NT2/D1 (cell line): ENCODE measurements at regions not wholly inside any gene's neighbourhood (a gene's known extent, or its start where the extent isn't known, plus 50 kb on each side); places are given as distances from the start of the nearest gene placed in this dataset.
"Not testable (repeated sequence)": the region's sequence is repeated elsewhere in the genome, so short reads cannot be mapped to it uniquely, and the experiment has no call there.

Experiments
- DNase-seq: peaks from one replicate; pipeline ENCODE4 v3.0.0-alpha.2; 2011; ENCODE audit warnings: low read depth, low spot score
- H3K27me3 ChIP-seq: 2 replicates; pipeline ENCODE4 v1.6.0; 2011; ENCODE audit warnings: mild to moderate bottlenecking; ENCODE audit not compliant: insufficient read length, insufficient read depth
- H3K36me3 ChIP-seq: 2 replicates; pipeline ENCODE4 v1.6.1; 2011; ENCODE audit warnings: mild to moderate bottlenecking, low read length, mixed read lengths; ENCODE audit not compliant: insufficient read depth, insufficient read length
- H3K4me1 ChIP-seq: 2 replicates; pipeline ENCODE4 v1.5.1; 2011; ENCODE audit not compliant: insufficient read depth, insufficient read length
- H3K4me3 ChIP-seq: 2 replicates; pipeline ENCODE4 v1.5.1; 2011; ENCODE audit warnings: low read depth; ENCODE audit not compliant: insufficient read length
- H3K9ac ChIP-seq: 2 replicates; pipeline ENCODE4 v1.6.0; 2011; ENCODE audit warnings: low read depth; ENCODE audit not compliant: insufficient read length
- H3K9me3 ChIP-seq: 2 replicates; pipeline ENCODE4 v1.5.1; 2011; ENCODE audit warnings: mild to moderate bottlenecking, low read length; ENCODE audit not compliant: insufficient read depth
- SUZ12 ChIP-seq: IDR thresholded peaks from 2 replicates; pipeline ENCODE4 v1.6.1; 2011; ENCODE audit not compliant: insufficient read length, insufficient read depth; ENCODE audit errors: extremely low read depth
- YY1 ChIP-seq: IDR thresholded peaks from 2 replicates; pipeline ENCODE4 v1.6.1; 2011; ENCODE audit not compliant: insufficient read length, insufficient read depth
- ZNF274 ChIP-seq: IDR thresholded peaks from 2 replicates; pipeline ENCODE4 v1.6.1; 2011; ENCODE audit warnings: mild to moderate bottlenecking, low read depth, low read length

GRCh38 chr3:162629372-162629771, 1132.8 kb downstream of the OTOL1 start:
- DNase-seq = no peak
- Histone ChIP-seq H3K4me1 (no peaks in the 10 kb centered on the region), H3K9ac (no peak overlapping the region), H3K27me3 (no peaks in the 10 kb centered on the region), H3K36me3 (no peaks in the 10 kb centered on the region), H3K9me3 (no peaks in the 10 kb centered on the region), H3K4me3 (no peak overlapping the region)
- TF ChIP-seq ZNF274 (no peak), SUZ12 (no peak), YY1 (no peak)

DNA sequence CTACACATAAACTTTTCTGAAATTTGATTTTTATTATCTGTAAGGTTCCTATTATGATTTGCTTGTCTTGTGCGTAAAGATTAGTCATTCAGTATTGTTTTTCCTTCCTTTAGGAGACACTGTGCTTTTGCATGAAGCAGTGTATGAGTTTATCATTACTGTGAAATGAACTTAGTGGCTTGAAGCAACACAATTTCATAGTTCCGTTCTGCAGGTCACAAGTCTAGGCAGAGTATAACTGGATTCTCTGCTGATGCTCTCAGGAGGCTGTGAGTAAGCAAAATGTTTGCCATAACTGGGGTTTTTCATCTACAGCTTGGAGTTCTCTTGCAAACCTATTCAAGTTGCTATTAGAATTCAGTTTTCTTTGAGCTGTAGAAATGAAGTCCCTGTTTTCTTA, 1136.1 kb downstream of the OTOL1 start:
- H3K4me1 ChIP-seq = no peaks in the 10 kb centered on the region
- no peak for TF ChIP-seq SUZ12
- no peaks in the 10 kb centered on the region; the same call in 1 of the 2 replicates for H3K9me3 ChIP-seq
- H3K36me3 ChIP-seq = no peaks in the 10 kb centered on the region
- no peak overlapping the region for H3K4me3 ChIP-seq
- H3K9ac ChIP-seq = no peak overlapping the region
- DNase-seq = no peak
- H3K27me3 ChIP-seq = no peaks in the 10 kb centered on the region

- not testable (repeated sequence) for DNase-seq, H3K4me1 ChIP-seq, H3K36me3 ChIP-seq, H3K27me3 ChIP-seq, H3K4me3 ChIP-seq, H3K9ac ChIP-seq
- H3K9me3 ChIP-seq = peaks cover 14% of the 10 kb centered on the region; the same call in 1 of the 2 replicates
Measured at GRCh38 chr3:162640208-162640607, 1143.6 kb downstream of the OTOL1 start.

- H3K9me3 ChIP-seq = peaks cover 14% of the 10 kb centered on the region; the same call in 1 of the 2 replicates
- DNase-seq = no peak
- no peaks in the 10 kb centered on the region for H3K27me3 ChIP-seq
- no peak overlapping the region for H3K4me3 ChIP-seq
- TF ChIP-seq ZNF274 (no peak), SUZ12 (no peak), YY1 (no peak)
- no peaks in the 10 kb centered on the region for H3K4me1 ChIP-seq
- no peak overlapping the region for H3K9ac ChIP-seq
- H3K36me3 ChIP-seq = no peaks in the 10 kb centered on the region
Measured at GRCh38 chr3:162641317-162641716, 1144.7 kb downstream of the OTOL1 start.

GRCh38 chr3:162641907-162642306, 1145.3 kb downstream of the OTOL1 start:
- H3K4me1 ChIP-seq = no peaks in the 10 kb centered on the region

DNA sequence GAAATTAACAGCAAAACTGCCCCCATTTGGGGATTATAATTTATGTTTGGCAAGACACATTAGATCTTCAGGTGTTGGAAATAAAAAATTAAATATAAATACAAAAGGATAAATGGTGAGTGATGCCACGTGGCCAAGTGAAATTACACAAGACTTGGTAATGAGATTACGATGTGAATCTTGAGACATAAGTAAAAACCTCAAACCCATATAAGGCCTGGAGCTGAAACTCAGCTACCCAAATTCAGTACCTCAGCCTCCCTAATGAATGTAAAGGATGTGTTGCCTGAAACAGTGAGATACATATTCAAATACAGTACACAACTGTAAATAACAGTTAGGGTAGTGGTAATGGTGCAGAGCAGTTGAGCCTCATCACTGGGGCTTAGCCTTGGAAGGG, 1146.6 kb downstream of the OTOL1 start:
- TF ChIP-seq ZNF274 = no peak
- TF ChIP-seq YY1 = no peak
- no peak for TF ChIP-seq SUZ12
- Histone ChIP-seq H3K9me3 (peaks cover 23% of the 10 kb centered on the region; the same call in 1 of the 2 replicates), H3K4me3 (no peak overlapping the region), H3K27me3 (no peaks in the 10 kb centered on the region), H3K36me3 (no peaks in the 10 kb centered on the region), H3K9ac (no peak overlapping the region), H3K4me1 (no peaks in the 10 kb centered on the region)
- DNase-seq = no peak

More at GRCh38 chr3:162641907-162642306, 1145.3 kb downstream of the OTOL1 start:
- TF ChIP-seq SUZ12 (no peak), ZNF274 (no peak), YY1 (no peak)
- Histone ChIP-seq H3K27me3 (no peaks in the 10 kb centered on the region), H3K4me3 (no peak overlapping the region), H3K36me3 (no peaks in the 10 kb centered on the region), H3K9me3 (peaks cover 14% of the 10 kb centered on the region; the same call in 1 of the 2 replicates), H3K9ac (no peak overlapping the region)
- DNase-seq = no peak

DNA sequence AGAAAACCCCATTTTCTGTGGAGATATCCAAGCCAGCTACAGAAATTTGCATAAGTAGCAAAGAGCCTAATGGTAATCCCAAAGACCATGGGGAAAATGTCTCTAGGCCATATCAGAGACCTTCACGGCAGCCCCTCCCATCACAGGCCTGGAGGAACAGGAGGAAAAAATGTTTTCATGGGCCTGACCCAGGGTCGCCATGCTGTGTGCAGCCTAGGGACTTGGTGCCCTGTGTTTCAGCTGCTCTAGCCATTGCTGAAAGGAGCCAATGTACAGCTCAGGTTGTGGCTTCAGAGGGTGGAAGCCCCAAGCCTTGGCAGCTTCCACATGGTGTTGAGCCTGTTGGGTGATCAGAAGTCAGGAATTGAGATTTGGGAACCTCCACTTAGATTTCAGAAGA, 1150.7 kb downstream of the OTOL1 start:
- Histone ChIP-seq H3K4me1 (no peaks in the 10 kb centered on the region), H3K4me3 (no peak overlapping the region), H3K36me3 (no peaks in the 10 kb centered on the region), H3K27me3 (no peaks in the 10 kb centered on the region), H3K9ac (no peak overlapping the region), H3K9me3 (peaks cover 10% of the 10 kb centered on the region; the same call in 1 of the 2 replicates)
- DNase-seq = no peak
- TF ChIP-seq ZNF274 = no peak
- TF ChIP-seq YY1 = no peak
- no peak for TF ChIP-seq SUZ12

DNA sequence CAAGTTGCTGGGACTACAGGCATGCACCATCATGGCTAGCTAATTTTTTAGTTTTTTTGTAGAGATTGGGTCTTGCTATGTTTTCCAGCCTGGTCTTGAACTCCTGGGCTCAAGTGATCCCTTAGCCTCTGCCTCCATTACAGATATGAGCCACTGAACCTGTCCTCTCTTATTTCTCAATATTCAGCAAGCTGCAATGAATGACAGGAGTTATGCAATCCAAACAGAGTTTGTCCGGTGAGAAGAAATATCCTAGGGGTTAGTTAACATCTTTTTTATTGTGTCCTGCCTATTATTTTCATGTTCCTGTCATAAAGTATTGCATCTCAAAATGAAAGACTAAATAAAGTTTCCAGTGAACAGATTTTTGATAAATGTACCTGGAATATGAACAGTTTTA, 1161.4 kb downstream of the OTOL1 start:
- Histone ChIP-seq H3K27me3 (no peaks in the 10 kb centered on the region), H3K9me3 (no peaks in the 10 kb centered on the region), H3K9ac (no peak overlapping the region), H3K4me1 (no peaks in the 10 kb centered on the region), H3K36me3 (no peaks in the 10 kb centered on the region), H3K4me3 (no peak overlapping the region)
- DNase-seq = no peak
- TF ChIP-seq YY1 = no peak
- TF ChIP-seq SUZ12 = no peak
- no peak for TF ChIP-seq ZNF274
